Myocyte (in vitro differentiated cells): ENCODE measurements at regions not wholly inside any gene's neighbourhood (a gene's known extent, or its start where the extent isn't known, plus 50 kb on each side); places are given as distances from the start of the nearest gene placed in this dataset.

ENCODE experiments used
- DNase-seq: peaks from one replicate; pipeline ENCODE4 v3.0.0-alpha.2; 2012; ENCODE audit warnings: low read depth

GRCh38 chr2:4553241-4553640 is 849.9 kb downstream of the DCDC2C start:
- DNase-seq, result no peak

GRCh38 chr2:4556135-4556896 is 852.9 kb downstream of the DCDC2C start:
- DNase-seq, result no peak

GRCh38 chr2:4561196-4561595 is 857.8 kb downstream of the DCDC2C start:
- no peak for DNase-seq

GRCh38 chr2:4576075-4576474 is 872.7 kb downstream of the DCDC2C start:
- DNase-seq, result no peak

- no peak for DNase-seq
Observed at GRCh38 chr2:4579977-4580376, 876.6 kb downstream of the DCDC2C start.

GRCh38 chr2:4585057-4585635 is 881.8 kb downstream of the DCDC2C start:
- no peak for DNase-seq

- no peak for DNase-seq
Observed at GRCh38 chr2:4588606-4589005, 885.2 kb downstream of the DCDC2C start.

GRCh38 chr2:4591261-4591660 is 887.9 kb downstream of the DCDC2C start:
- DNase-seq, result no peak

GRCh38 chr2:4597400-4597799 is 894.0 kb downstream of the DCDC2C start:
- no peak for DNase-seq

- DNase-seq, result no peak
Observed at GRCh38 chr2:4604767-4605166, 901.4 kb downstream of the DCDC2C start.

- peak; percentile 6 for DNase-seq
Observed at GRCh38 chr2:4618141-4618540, 914.8 kb downstream of the DCDC2C start.

GRCh38 chr2:4618630-4619228 is 915.4 kb downstream of the DCDC2C start:
- DNase-seq, result no peak

GRCh38 chr2:4628998-4629501 is 925.7 kb downstream of the DCDC2C start:
- no peak for DNase-seq

- DNase-seq, result no peak
Observed at GRCh38 chr2:4635289-4635688, 931.9 kb downstream of the DCDC2C start.

- no peak for DNase-seq
Observed at GRCh38 chr2:4653991-4654390, 950.6 kb downstream of the DCDC2C start.

- DNase-seq, result no peak
Observed at GRCh38 chr2:4656326-4656725, 953.0 kb downstream of the DCDC2C start.

- no peak for DNase-seq
Observed at GRCh38 chr2:4662161-4662779, 958.9 kb downstream of the DCDC2C start.

GRCh38 chr2:4668381-4668780 is 965.0 kb downstream of the DCDC2C start:
- DNase-seq, result no peak

GRCh38 chr2:4670331-4670730 is 967.0 kb downstream of the DCDC2C start:
- no peak for DNase-seq

GRCh38 chr2:4673025-4673489 is 969.7 kb downstream of the DCDC2C start:
- DNase-seq, result peak; percentile 66

- DNase-seq, result no peak
Observed at GRCh38 chr2:4674007-4674406, 970.6 kb downstream of the DCDC2C start.

- DNase-seq, result no peak
Observed at GRCh38 chr2:4675295-4675694, 971.9 kb downstream of the DCDC2C start.
